CD14-positive monocyte (primary cell): ENCODE measurements at regions not wholly inside any gene's neighbourhood (a gene's known extent, or its start where the extent isn't known, plus 50 kb on each side); places are given as distances from the start of the nearest gene placed in this dataset.

Source experiments
- DNase-seq, 3 donors: peaks; one replicate each; pipeline ENCODE4 v3.0.0-alpha.2; 2011 to 2022
- H2AFZ ChIP-seq: 2 replicates; pipeline ENCODE4 v1.6.0; 2012; ENCODE audit warnings: mild to moderate bottlenecking, low read depth, low read length, inconsistent platforms; ENCODE audit not compliant: insufficient read depth, poor library complexity, severe bottlenecking
- H3K27ac ChIP-seq, 2 donors: 1 replicate in 1 of 2; 2 replicates in 1 of 2; pipeline ENCODE4 v1.5.1; 2012 to 2013; ENCODE audit warnings: low read length in 2 of 2, control low read depth in 1 of 2, inconsistent platforms in 1 of 2, low read depth in 1 of 2, mild to moderate bottlenecking in 1 of 2
- H3K27me3 ChIP-seq, 2 donors: one replicate each; pipeline versions ENCODE4 v1.6.0 to v1.6.1; 2011 to 2013; ENCODE audit warnings: low read length in 2 of 2; ENCODE audit not compliant: control insufficient read depth in 2 of 2, insufficient read depth in 2 of 2
- H3K36me3 ChIP-seq, 2 donors: replicated peaks in 1 of 2; 1 replicate in 1 of 2; 2 replicates in 1 of 2; pipeline versions ENCODE4 v1.5.1 to v1.6.1; 2012 to 2013; ENCODE audit warnings: low read length in 2 of 2, control low read depth in 1 of 2, inconsistent platforms in 1 of 2, mild to moderate bottlenecking in 1 of 2; ENCODE audit not compliant: insufficient read depth in 2 of 2, control insufficient read depth in 1 of 2
- H3K4me1 ChIP-seq, 2 donors: 1 replicate in 1 of 2; 2 replicates in 1 of 2; pipeline versions ENCODE4 v1.5.1 to v1.6.1; 2012 to 2013; ENCODE audit warnings: low read length in 2 of 2, control low read depth in 1 of 2, inconsistent platforms in 1 of 2, mild to moderate bottlenecking in 1 of 2, moderate library complexity in 1 of 2; ENCODE audit not compliant: insufficient read depth in 2 of 2, control insufficient read depth in 1 of 2
- H3K4me2 ChIP-seq: replicated peaks from 2 replicates; pipeline ENCODE3; 2012; ENCODE audit warnings: low read length, moderate library complexity, mild to moderate bottlenecking; ENCODE audit not compliant: poor library complexity, severe bottlenecking; ENCODE audit errors: extremely low read depth
- H3K4me3 ChIP-seq, 3 experiments: fragments of 200-600 bp in 1 of 3; sonication (generic) in 1 of 3; replicated peaks in 1 of 3; 1 replicate in 2 of 3; 2 replicates in 1 of 3; pipeline ENCODE4 v1.5.1; 2011 to 2013; ENCODE audit warnings: low read length in 3 of 3, mild to moderate bottlenecking in 3 of 3, control low read depth in 2 of 3, low read depth in 2 of 3, inconsistent platforms in 1 of 3, moderate library complexity in 1 of 3
- H3K79me2 ChIP-seq: 2 replicates; pipeline ENCODE4 v1.6.0; 2012; ENCODE audit warnings: mild to moderate bottlenecking, control low read depth, inconsistent platforms, low read length, moderate library complexity; ENCODE audit not compliant: insufficient read depth
- H3K9ac ChIP-seq: 2 replicates; pipeline ENCODE4 v1.6.0; 2017; ENCODE audit warnings: low read length, mild to moderate bottlenecking; ENCODE audit not compliant: insufficient read depth, poor library complexity, severe bottlenecking
- H3K9me3 ChIP-seq, 2 donors: replicated peaks in 1 of 2; 1 replicate in 1 of 2; 2 replicates in 1 of 2; pipeline versions ENCODE4 v1.5.1 to v1.6.1; 2012 to 2013; ENCODE audit warnings: low read length in 2 of 2, control low read depth in 1 of 2; ENCODE audit not compliant: control insufficient read depth in 1 of 2, insufficient read depth in 1 of 2
- H4K20me1 ChIP-seq: 2 replicates; pipeline ENCODE4 v1.6.0; 2012; ENCODE audit warnings: mild to moderate bottlenecking, low read length, control low read depth, moderate library complexity; ENCODE audit not compliant: insufficient read depth
- H3K27ac Mint-ChIP-seq, 7 donors: one replicate each; pipeline ENCODE4 v1.8.0; 2020; ENCODE audit warnings: mild to moderate bottlenecking in 7 of 7, mixed read lengths in 7 of 7, moderate library complexity in 6 of 7, inconsistent platforms in 2 of 7
- H3K27me3 Mint-ChIP-seq, 3 donors: one replicate each; pipeline ENCODE4 v1.8.0; 2021 to 2022; ENCODE audit warnings: low read depth in 3 of 3, mild to moderate bottlenecking in 3 of 3, mixed read lengths in 3 of 3, moderate library complexity in 3 of 3, inconsistent platforms in 1 of 3
- H3K36me3 Mint-ChIP-seq, 2 donors: one replicate each; pipeline ENCODE4 v1.8.0; 2020; ENCODE audit warnings: mixed read lengths in 2 of 2, inconsistent platforms in 1 of 2, mild to moderate bottlenecking in 1 of 2
- H3K4me1 Mint-ChIP-seq: one replicate; pipeline ENCODE4 v1.8.0; 2020; ENCODE audit warnings: mild to moderate bottlenecking, mixed read lengths
- H3K4me3 Mint-ChIP-seq, 2 donors: one replicate each; pipeline ENCODE4 v1.8.0; 2020; ENCODE audit warnings: mild to moderate bottlenecking in 2 of 2, mixed read lengths in 2 of 2, moderate library complexity in 1 of 2
- H3K9me3 Mint-ChIP-seq, 7 donors: one replicate each; pipeline ENCODE4 v1.8.0; 2020 to 2022; ENCODE audit warnings: mixed read lengths in 7 of 7, mild to moderate bottlenecking in 6 of 7, moderate library complexity in 6 of 7, inconsistent platforms in 2 of 7
- WGBS: methylation state at CpG from one replicate; pipeline ENCODE4 v1.1.5; 2013; ENCODE audit warnings: missing lambda C conversion rate; ENCODE audit not compliant: insufficient coverage; 5-methylcytosine and 5-hydroxymethylcytosine counted together
- intact Hi-C, 2 donors: fragments of 100-400 bp; cut with micrococcal nuclease; formaldehyde crosslinking; loops; one replicate each; pipeline versions ENCODE4 v1.15.0 to v1.15.1; 2023
- TF ChIP-seq, protein P1 (sequence below): fragments of 200-600 bp; IDR thresholded peaks from one replicate; pipeline ENCODE4 v1.8.0; 2022; ENCODE audit warnings: antibody characterized with exemption, mild to moderate bottlenecking

GRCh38 chr5:175201393-175201792 lies 242.6 kb downstream of the DRD1 start:
- no peaks in the 10 kb centered on the region for H3K36me3 Mint-ChIP-seq
- Histone ChIP-seq H2AFZ (no peak overlapping the region), H3K9me3 (no peaks in the 10 kb centered on the region), H3K36me3 (no peaks in the 10 kb centered on the region), H3K4me3 (no peak overlapping the region), H3K9ac (no peak overlapping the region), H4K20me1 (no peaks in the 10 kb centered on the region), H3K27me3 (no peaks in the 10 kb centered on the region), H3K4me2 (no peak overlapping the region), H3K27ac (no peak overlapping the region), H3K4me1 (no peaks in the 10 kb centered on the region), H3K79me2 (no peaks in the 10 kb centered on the region)
- H3K27ac Mint-ChIP-seq, result no peak overlapping the region
- WGBS, result no CpG with 5 or more reads among the region's 5 CpGs
- no peak for DNase-seq
- H3K9me3 Mint-ChIP-seq, result no peaks in the 10 kb centered on the region
- TF ChIP-seq, protein P1, sequence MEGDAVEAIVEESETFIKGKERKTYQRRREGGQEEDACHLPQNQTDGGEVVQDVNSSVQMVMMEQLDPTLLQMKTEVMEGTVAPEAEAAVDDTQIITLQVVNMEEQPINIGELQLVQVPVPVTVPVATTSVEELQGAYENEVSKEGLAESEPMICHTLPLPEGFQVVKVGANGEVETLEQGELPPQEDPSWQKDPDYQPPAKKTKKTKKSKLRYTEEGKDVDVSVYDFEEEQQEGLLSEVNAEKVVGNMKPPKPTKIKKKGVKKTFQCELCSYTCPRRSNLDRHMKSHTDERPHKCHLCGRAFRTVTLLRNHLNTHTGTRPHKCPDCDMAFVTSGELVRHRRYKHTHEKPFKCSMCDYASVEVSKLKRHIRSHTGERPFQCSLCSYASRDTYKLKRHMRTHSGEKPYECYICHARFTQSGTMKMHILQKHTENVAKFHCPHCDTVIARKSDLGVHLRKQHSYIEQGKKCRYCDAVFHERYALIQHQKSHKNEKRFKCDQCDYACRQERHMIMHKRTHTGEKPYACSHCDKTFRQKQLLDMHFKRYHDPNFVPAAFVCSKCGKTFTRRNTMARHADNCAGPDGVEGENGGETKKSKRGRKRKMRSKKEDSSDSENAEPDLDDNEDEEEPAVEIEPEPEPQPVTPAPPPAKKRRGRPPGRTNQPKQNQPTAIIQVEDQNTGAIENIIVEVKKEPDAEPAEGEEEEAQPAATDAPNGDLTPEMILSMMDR, result no peak
- peaks cover 2 to 6% (median 5%) of the 10 kb centered on the region in 3 donors for H3K27me3 Mint-ChIP-seq
- intact Hi-C loops, result no loop called here
- no peak overlapping the region for H3K4me3 Mint-ChIP-seq
- H3K4me1 Mint-ChIP-seq, result no peaks in the 10 kb centered on the region

GRCh38 chr5:175195698-175196656 lies 248.0 kb downstream of the DRD1 start:
- Mint-ChIP-seq H3K27me3 (peaks cover 0 to 3% (median 0%) of the 10 kb centered on the region in 3 donors), H3K4me1 (no peaks in the 10 kb centered on the region), H3K27ac (peak overlapping the region in 1 of 7 donors; percentile 44), H3K4me3 (no peak overlapping the region), H3K36me3 (no peaks in the 10 kb centered on the region), H3K9me3 (peaks cover 0 to 8% (median 0%) of the 10 kb centered on the region in 7 donors)
- no peaks in the 10 kb centered on the region for H3K36me3 ChIP-seq
- no peak overlapping the region for H3K27ac ChIP-seq
- H3K4me1 ChIP-seq, result no peaks in the 10 kb centered on the region
- H3K4me3 ChIP-seq, result no peak overlapping the region
- H3K4me2 ChIP-seq, result no peak overlapping the region
- TF ChIP-seq, protein P1, result no peak
- 79% methylated on average over 4 of the region's 11 CpGs for WGBS
- H3K79me2 ChIP-seq, result no peaks in the 10 kb centered on the region
- H3K9me3 ChIP-seq, result no peaks in the 10 kb centered on the region
- no peak for DNase-seq
- intact Hi-C loops, result no loop called here
- H3K27me3 ChIP-seq, result no peaks in the 10 kb centered on the region
- H3K9ac ChIP-seq, result no peak overlapping the region
- no peak overlapping the region for H2AFZ ChIP-seq
- no peaks in the 10 kb centered on the region for H4K20me1 ChIP-seq
